ENCODE measurements at regions not wholly inside any gene's neighbourhood (a gene's known extent, or its start where the extent isn't known, plus 50 kb on each side); places are given as distances from the start of the nearest gene placed in this dataset.
"Not testable (repeated sequence)": the region's sequence is repeated elsewhere in the genome, so short reads cannot be mapped to it uniquely, and the experiment has no call there.

GRCh38 chr2:83795777-83796176 is 663.3 kb downstream of the SUCLG1 start:
- no peak overlapping the region for H3K9ac ChIP-seq
- H3F3A ChIP-seq (ENCODE audit: insufficient read depth) = no peaks in the 10 kb centered on the region
- H4K20me1 ChIP-seq (ENCODE audit: insufficient read depth) = no peaks in the 10 kb centered on the region
- no peaks in the 10 kb centered on the region for H3K9me3 ChIP-seq (ENCODE audit: low read depth)
- H3K9me2 ChIP-seq (ENCODE audit: insufficient read depth) = no peaks in the 10 kb centered on the region
- no peaks in the 10 kb centered on the region for H3K36me3 ChIP-seq (ENCODE audit: low read depth)
- H3K79me2 ChIP-seq (ENCODE audit: insufficient read depth) = no peaks in the 10 kb centered on the region
- in situ Hi-C loops (cut with MboI) = no loop called here
- no peak overlapping the region for H2AFZ ChIP-seq
- 65 to 74% methylated on average over 3 of the region's 3 CpGs for WGBS, 2 experiments (ENCODE audit: low coverage in 1 of 2, low lambda C conversion rate in 2 of 2, missing lambda C conversion rate in 2 of 2)
- H3K4me3 ChIP-seq = no peak overlapping the region
- no peak for DNase-seq
- no peaks in the 10 kb centered on the region for H3K4me1 ChIP-seq (ENCODE audit: insufficient read depth)
- H3K27me3 ChIP-seq (replicated peaks; ENCODE audit: insufficient read depth) = no peaks in the 10 kb centered on the region
- no peak for TF ChIP-seq EZH2phosphoT487 (IDR thresholded peaks at IDR 0.05; ENCODE audit: insufficient read depth, low read depth)
- no peak for TF ChIP-seq EZH2 (IDR thresholded peaks at IDR 0.05; ENCODE audit: insufficient read depth, poor library complexity, severe bottlenecking)
- no peak overlapping the region for H3K27ac ChIP-seq
- no peak overlapping the region for H3K4me2 ChIP-seq (ENCODE audit: unreplicated experiment)

DNA sequence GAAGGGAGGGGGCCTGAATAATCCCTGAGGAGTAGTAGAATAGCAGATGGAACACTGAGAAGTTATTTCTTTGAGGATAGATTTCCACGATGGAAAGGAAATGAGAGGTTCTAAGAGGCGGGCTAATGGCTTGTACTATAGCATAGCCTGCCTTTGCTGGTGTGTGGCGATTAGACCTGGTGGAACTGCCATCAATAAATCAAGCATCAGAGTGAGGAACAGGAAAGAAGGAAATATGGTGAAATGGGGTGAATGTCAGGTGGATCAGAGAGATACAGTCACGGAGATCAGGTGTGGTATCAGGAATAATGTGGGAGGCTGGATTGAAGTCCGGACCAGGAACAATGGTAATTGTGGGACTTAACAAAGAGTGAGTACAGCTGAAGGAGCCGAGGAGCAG is 668.6 kb downstream of the SUCLG1 start:
- H3K4me1 ChIP-seq (ENCODE audit: insufficient read depth); H3F3A ChIP-seq (ENCODE audit: insufficient read depth); H2AFZ ChIP-seq; H3K4me3 ChIP-seq; H3K9me2 ChIP-seq (ENCODE audit: insufficient read depth); H3K27ac ChIP-seq; H3K9me3 ChIP-seq (ENCODE audit: low read depth); H3K79me2 ChIP-seq (ENCODE audit: insufficient read depth); in situ Hi-C loops (cut with MboI); DNase-seq; H3K4me2 ChIP-seq (ENCODE audit: unreplicated experiment); H4K20me1 ChIP-seq (ENCODE audit: insufficient read depth); H3K27me3 ChIP-seq (replicated peaks; ENCODE audit: insufficient read depth); H3K36me3 ChIP-seq (ENCODE audit: low read depth); H3K9ac ChIP-seq: not testable (repeated sequence)
- WGBS, 2 experiments (ENCODE audit: low coverage in 1 of 2, low lambda C conversion rate in 2 of 2, missing lambda C conversion rate in 2 of 2) = 41 to 57% methylated on average over 6 of the region's 6 CpGs

- in situ Hi-C loops (cut with MboI); H4K20me1 ChIP-seq (ENCODE audit: insufficient read depth); H3K4me2 ChIP-seq (ENCODE audit: unreplicated experiment); H3K4me3 ChIP-seq; H3K9me2 ChIP-seq (ENCODE audit: insufficient read depth); DNase-seq; H3F3A ChIP-seq (ENCODE audit: insufficient read depth); H3K27me3 ChIP-seq (replicated peaks; ENCODE audit: insufficient read depth); H3K79me2 ChIP-seq (ENCODE audit: insufficient read depth); H3K9me3 ChIP-seq (ENCODE audit: low read depth); H3K9ac ChIP-seq; H3K27ac ChIP-seq; H3K36me3 ChIP-seq (ENCODE audit: low read depth); H3K4me1 ChIP-seq (ENCODE audit: insufficient read depth); H2AFZ ChIP-seq: not testable (repeated sequence)
- 43 to 48% methylated on average over 2 of the region's 2 CpGs for WGBS, 2 experiments (ENCODE audit: low coverage in 1 of 2, low lambda C conversion rate in 2 of 2, missing lambda C conversion rate in 2 of 2)
These were observed 669.4 kb downstream of the SUCLG1 start for GRCh38 chr2:83789674-83790073.

DNA sequence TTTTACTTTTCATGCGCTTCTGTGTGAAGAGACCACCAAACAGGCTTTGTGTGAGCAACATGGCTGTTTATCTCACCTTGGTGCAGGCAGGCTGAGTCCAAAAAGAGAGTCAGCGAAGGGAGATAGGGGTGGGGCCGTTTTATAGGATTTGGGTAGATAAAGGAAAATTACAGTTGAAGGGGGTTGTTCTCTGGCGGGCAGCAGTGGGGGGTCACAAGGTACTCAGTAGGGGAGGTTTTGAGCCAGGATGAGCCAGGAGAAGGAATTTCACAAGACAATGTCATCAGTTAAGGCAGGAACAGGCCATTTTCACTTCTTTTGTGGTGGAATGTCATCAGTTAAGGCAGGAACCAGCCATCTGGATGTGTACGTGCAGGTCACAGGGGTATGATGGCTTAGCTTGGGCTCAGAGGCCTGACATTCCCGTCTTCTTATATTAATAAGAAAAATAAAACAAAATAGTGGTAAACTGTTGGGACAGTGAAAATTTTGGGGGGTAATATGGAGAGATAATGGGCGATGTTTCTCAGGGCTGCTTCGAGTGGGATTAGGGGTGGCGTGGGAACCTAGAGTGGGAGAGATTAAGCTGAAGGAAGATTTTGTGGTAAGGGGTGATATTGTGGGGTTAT is 670.0 kb downstream of the SUCLG1 start:
- H3K27ac ChIP-seq = not testable (repeated sequence)

GRCh38 chr2:83787189-83787588 is 671.9 kb downstream of the SUCLG1 start:
- no peaks in the 10 kb centered on the region for H3K9me3 ChIP-seq (ENCODE audit: low read depth)
- no peak overlapping the region for H3K4me3 ChIP-seq
- TF ChIP-seq EZH2phosphoT487 (IDR thresholded peaks at IDR 0.05; ENCODE audit: insufficient read depth, low read depth) (no peak), EZH2 (IDR thresholded peaks at IDR 0.05; ENCODE audit: insufficient read depth, poor library complexity, severe bottlenecking) (no peak)
- no peaks in the 10 kb centered on the region for H4K20me1 ChIP-seq (ENCODE audit: insufficient read depth)
- H3K27ac ChIP-seq = no peak overlapping the region
- H3F3A ChIP-seq (ENCODE audit: insufficient read depth) = no peaks in the 10 kb centered on the region
- no peaks in the 10 kb centered on the region for H3K4me1 ChIP-seq (ENCODE audit: insufficient read depth)
- no peaks in the 10 kb centered on the region for H3K79me2 ChIP-seq (ENCODE audit: insufficient read depth)
- H3K9ac ChIP-seq = no peak overlapping the region
- no peak overlapping the region for H2AFZ ChIP-seq
- in situ Hi-C loops (cut with MboI) = no loop called here
- H3K9me2 ChIP-seq (ENCODE audit: insufficient read depth) = no peaks in the 10 kb centered on the region
- WGBS, 2 experiments (ENCODE audit: low coverage in 1 of 2, low lambda C conversion rate in 2 of 2, missing lambda C conversion rate in 2 of 2) = 0 to 5% methylated on average over 1 of the region's 1 CpG
- no peak for DNase-seq
- H3K27me3 ChIP-seq (replicated peaks; ENCODE audit: insufficient read depth) = no peaks in the 10 kb centered on the region
- H3K36me3 ChIP-seq (ENCODE audit: low read depth) = no peaks in the 10 kb centered on the region
- no peak overlapping the region for H3K4me2 ChIP-seq (ENCODE audit: unreplicated experiment)

More for the DNA sequence above, 670.0 kb downstream of the SUCLG1 start:
- H4K20me1 ChIP-seq (ENCODE audit: insufficient read depth); H3K9me2 ChIP-seq (ENCODE audit: insufficient read depth); H3K9ac ChIP-seq; H3K4me1 ChIP-seq (ENCODE audit: insufficient read depth); DNase-seq; H3K36me3 ChIP-seq (ENCODE audit: low read depth); H3F3A ChIP-seq (ENCODE audit: insufficient read depth); H2AFZ ChIP-seq; H3K79me2 ChIP-seq (ENCODE audit: insufficient read depth); H3K27me3 ChIP-seq (replicated peaks; ENCODE audit: insufficient read depth); H3K4me2 ChIP-seq (ENCODE audit: unreplicated experiment); H3K4me3 ChIP-seq; H3K9me3 ChIP-seq (ENCODE audit: low read depth); in situ Hi-C loops (cut with MboI): not testable (repeated sequence)
- 37 to 40% methylated on average over 9 of the region's 9 CpGs for WGBS, 2 experiments (ENCODE audit: low coverage in 1 of 2, low lambda C conversion rate in 2 of 2, missing lambda C conversion rate in 2 of 2)

All from GM23248 (cell line).